Caco-2 (cell line): ENCODE measurements at regions not wholly inside any gene's neighbourhood (a gene's known extent, or its start where the extent isn't known, plus 50 kb on each side); places are given as distances from the start of the nearest gene placed in this dataset.

Experiments used
- BruUV-seq: library from RNA; stranded (reverse); fragments of 400-500 nt; replicated peaks from 2 replicates; lab custom pipeline; 2021; lab: Mats Ljungman, UMichigan
- CTCF ChIA-PET: fragments of 300-600 bp; sonication (Branson Sonifier 250); formaldehyde crosslinking; loops from one replicate; lab custom pipeline; 2022; ENCODE audit warnings: antibody characterized with exemption; lab: Charles Lee
- POLR2A ChIA-PET: fragments of 300-600 bp; sonication (Branson Sonifier 250); formaldehyde crosslinking; loops from one replicate; lab custom pipeline; 2022; ENCODE audit warnings: antibody characterized with exemption; lab: Charles Lee
- DNase-seq, 2 experiments: peaks; one replicate each; pipeline versions ENCODE4 v3.0.0 to v3.0.0-alpha.2; 2020 to 2022
- H3K27me3 ChIP-seq: replicated peaks from 2 replicates; pipeline ENCODE4 v1.6.0; 2011; ENCODE audit warnings: low read length; ENCODE audit not compliant: control insufficient read depth, insufficient read depth
- H3K36me3 ChIP-seq: 2 replicates; pipeline ENCODE4 v1.5.1; 2011; ENCODE audit warnings: low read length; ENCODE audit not compliant: control insufficient read depth, insufficient read depth
- H3K4me1 ChIP-seq: fragments of 250-450 bp; sonication (Bioruptor Pico); 2 replicates; pipeline ENCODE4 v1.5.1; 2020; ENCODE audit warnings: mild to moderate bottlenecking
- H3K4me3 ChIP-seq: 2 replicates; pipeline ENCODE4 v1.5.1; 2011; ENCODE audit warnings: low read depth, mild to moderate bottlenecking, control low read depth, low read length
- H3K9me3 ChIP-seq: fragments of 250-450 bp; sonication (Bioruptor Pico); 2 replicates; pipeline ENCODE4 v1.5.1; 2020; ENCODE audit warnings: mild to moderate bottlenecking, moderate library complexity
- H3K27ac Mint-ChIP-seq: one replicate; pipeline ENCODE4 v1.8.0; 2022; ENCODE audit warnings: mixed read lengths; ENCODE audit not compliant: unreplicated experiment
- H3K27me3 Mint-ChIP-seq: one replicate; pipeline ENCODE4 v1.8.0; 2022; ENCODE audit warnings: mixed read lengths; ENCODE audit not compliant: insufficient read depth, unreplicated experiment
- H3K36me3 Mint-ChIP-seq: one replicate; pipeline ENCODE4 v1.8.0; 2022; ENCODE audit warnings: mild to moderate bottlenecking, mixed read lengths; ENCODE audit not compliant: insufficient read depth, unreplicated experiment
- H3K4me1 Mint-ChIP-seq: one replicate; pipeline ENCODE4 v1.8.0; 2022; ENCODE audit warnings: low read depth, mixed read lengths; ENCODE audit not compliant: unreplicated experiment
- H3K4me3 Mint-ChIP-seq: one replicate; pipeline ENCODE4 v1.8.0; 2022; ENCODE audit warnings: mild to moderate bottlenecking, moderate library complexity, mixed read lengths; ENCODE audit not compliant: unreplicated experiment
- H3K9me3 Mint-ChIP-seq: one replicate; pipeline ENCODE4 v1.8.0; 2022; ENCODE audit warnings: mixed read lengths; ENCODE audit not compliant: unreplicated experiment
- intact Hi-C: fragments of 100-400 bp; cut with micrococcal nuclease; formaldehyde crosslinking; loops from one replicate; pipeline ENCODE4 v1.10.0; 2022; ENCODE audit not compliant: unreplicated experiment
- TF ChIP-seq, protein P1 (sequence below), 2 experiments: fragments of 200-600 bp in 1 of 2; IDR thresholded peaks; 1 replicate in 1 of 2; 2 replicates in 1 of 2; pipeline versions ENCODE4 v1.5.1 to v1.8.0; 2011 to 2022; ENCODE audit warnings: antibody characterized with exemption in 1 of 2, control low read depth in 1 of 2, inconsistent platforms in 1 of 2, low read depth in 1 of 2, low read length in 1 of 2, mild to moderate bottlenecking in 1 of 2, moderate library complexity in 1 of 2; ENCODE audit not compliant: insufficient read depth in 1 of 2, severe bottlenecking in 1 of 2, unreplicated experiment in 1 of 2

- Histone ChIP-seq H3K36me3 (no peaks in the 10 kb centered on the region), H3K9me3 (no peaks in the 10 kb centered on the region), H3K4me3 (no peak overlapping the region), H3K4me1 (no peaks in the 10 kb centered on the region), H3K27me3 (no peaks in the 10 kb centered on the region)
- Mint-ChIP-seq H3K27ac (no peak overlapping the region), H3K36me3 (no peaks in the 10 kb centered on the region), H3K4me3 (no peak overlapping the region), H3K4me1 (peaks cover 6% of the 10 kb centered on the region), H3K27me3 (peaks cover under 1% of the 10 kb centered on the region), H3K9me3 (no peaks in the 10 kb centered on the region)
- no peak for DNase-seq
- intact Hi-C loops = no loop called here
- POLR2A ChIA-PET = no interaction called here
- BruUV-seq = no TSS peak
- TF ChIP-seq, protein P1, sequence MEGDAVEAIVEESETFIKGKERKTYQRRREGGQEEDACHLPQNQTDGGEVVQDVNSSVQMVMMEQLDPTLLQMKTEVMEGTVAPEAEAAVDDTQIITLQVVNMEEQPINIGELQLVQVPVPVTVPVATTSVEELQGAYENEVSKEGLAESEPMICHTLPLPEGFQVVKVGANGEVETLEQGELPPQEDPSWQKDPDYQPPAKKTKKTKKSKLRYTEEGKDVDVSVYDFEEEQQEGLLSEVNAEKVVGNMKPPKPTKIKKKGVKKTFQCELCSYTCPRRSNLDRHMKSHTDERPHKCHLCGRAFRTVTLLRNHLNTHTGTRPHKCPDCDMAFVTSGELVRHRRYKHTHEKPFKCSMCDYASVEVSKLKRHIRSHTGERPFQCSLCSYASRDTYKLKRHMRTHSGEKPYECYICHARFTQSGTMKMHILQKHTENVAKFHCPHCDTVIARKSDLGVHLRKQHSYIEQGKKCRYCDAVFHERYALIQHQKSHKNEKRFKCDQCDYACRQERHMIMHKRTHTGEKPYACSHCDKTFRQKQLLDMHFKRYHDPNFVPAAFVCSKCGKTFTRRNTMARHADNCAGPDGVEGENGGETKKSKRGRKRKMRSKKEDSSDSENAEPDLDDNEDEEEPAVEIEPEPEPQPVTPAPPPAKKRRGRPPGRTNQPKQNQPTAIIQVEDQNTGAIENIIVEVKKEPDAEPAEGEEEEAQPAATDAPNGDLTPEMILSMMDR (IDR thresholded peaks at IDR 0.05; ENCODE audit: insufficient read depth in 1 of 2, low read depth in 1 of 2, low read length in 1 of 2, severe bottlenecking in 1 of 2, unreplicated experiment in 1 of 2) = no peak
- CTCF ChIA-PET = no interaction called here
Observed at GRCh38 chr7:24366876-24367275, 82.9 kb downstream of the NPY start.

DNA sequence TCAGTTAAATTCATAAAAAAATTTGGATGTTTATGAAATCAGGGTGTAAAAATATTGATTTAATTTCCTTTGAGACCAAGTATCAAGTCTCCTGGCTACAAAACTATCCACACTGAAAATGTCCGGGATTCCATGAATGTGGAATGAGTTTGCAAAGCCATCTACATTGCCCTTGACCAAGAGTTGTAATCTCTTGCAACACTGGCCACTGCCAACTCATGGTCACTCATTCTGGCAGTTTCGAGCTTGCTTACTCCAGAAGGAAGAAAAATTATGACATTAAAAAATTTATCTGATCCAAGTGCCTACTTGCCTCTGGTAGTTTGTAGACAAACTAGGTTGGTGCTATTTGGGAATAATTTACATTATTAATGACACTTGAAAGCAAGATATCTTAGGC is 84.2 kb downstream of the NPY start:
- Mint-ChIP-seq H3K27ac (no peak overlapping the region), H3K36me3 (no peaks in the 10 kb centered on the region), H3K4me3 (no peak overlapping the region), H3K9me3 (no peaks in the 10 kb centered on the region), H3K4me1 (peaks cover 6% of the 10 kb centered on the region), H3K27me3 (no peaks in the 10 kb centered on the region)
- no peak for DNase-seq
- Histone ChIP-seq H3K36me3 (no peaks in the 10 kb centered on the region), H3K27me3 (no peaks in the 10 kb centered on the region), H3K4me1 (no peaks in the 10 kb centered on the region), H3K9me3 (no peaks in the 10 kb centered on the region), H3K4me3 (no peak overlapping the region)
- intact Hi-C loops = no loop called here
- no TSS peak for BruUV-seq
- TF ChIP-seq, protein P1 (IDR thresholded peaks at IDR 0.05; ENCODE audit: insufficient read depth in 1 of 2, low read depth in 1 of 2, low read length in 1 of 2, severe bottlenecking in 1 of 2, unreplicated experiment in 1 of 2) = no peak
- CTCF ChIA-PET = no interaction called here
- POLR2A ChIA-PET = no interaction called here

GRCh38 chr7:24370541-24370940 is 86.6 kb downstream of the NPY start:
- Histone ChIP-seq H3K27me3 (no peaks in the 10 kb centered on the region), H3K4me1 (peaks cover 8% of the 10 kb centered on the region; the same call in 1 of the 2 replicates), H3K9me3 (no peaks in the 10 kb centered on the region), H3K4me3 (no peak overlapping the region), H3K36me3 (no peaks in the 10 kb centered on the region)
- intact Hi-C loops = no loop called here
- TF ChIP-seq, protein P1 (IDR thresholded peaks at IDR 0.05; ENCODE audit: insufficient read depth in 1 of 2, low read depth in 1 of 2, low read length in 1 of 2, severe bottlenecking in 1 of 2, unreplicated experiment in 1 of 2) = no peak
- BruUV-seq = no TSS peak
- POLR2A ChIA-PET = no interaction called here
- Mint-ChIP-seq H3K9me3 (no peaks in the 10 kb centered on the region), H3K4me1 (peaks cover 13% of the 10 kb centered on the region), H3K36me3 (no peaks in the 10 kb centered on the region), H3K4me3 (no peak overlapping the region), H3K27ac (no peak overlapping the region), H3K27me3 (no peaks in the 10 kb centered on the region)
- CTCF ChIA-PET = no interaction called here
- no peak for DNase-seq
